ENCODE measurements at regions not wholly inside any gene's neighbourhood (a gene's known extent, or its start where the extent isn't known, plus 50 kb on each side); places are given as distances from the start of the nearest gene placed in this dataset.

DNA sequence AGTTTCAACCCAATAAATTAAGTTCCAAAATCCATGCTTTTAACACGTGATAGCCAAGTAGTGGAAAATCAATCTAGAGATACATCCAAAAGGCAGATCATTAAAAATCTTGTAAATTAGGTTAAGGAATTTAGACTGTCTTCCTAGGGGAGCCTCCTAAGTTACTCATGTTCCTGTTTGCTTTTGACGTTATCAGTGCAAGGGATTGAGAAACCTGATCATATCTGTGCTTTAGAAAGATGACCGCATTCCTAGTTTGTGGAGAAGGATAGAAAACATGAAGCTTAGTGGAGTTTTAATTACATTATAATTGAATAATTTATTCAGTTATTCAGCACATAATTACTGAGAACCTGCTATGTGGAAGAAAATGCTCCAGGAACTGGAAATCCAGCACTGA lies 251.0 kb upstream of the ARGLU1 start:
- TF ChIP-seq, protein P1, sequence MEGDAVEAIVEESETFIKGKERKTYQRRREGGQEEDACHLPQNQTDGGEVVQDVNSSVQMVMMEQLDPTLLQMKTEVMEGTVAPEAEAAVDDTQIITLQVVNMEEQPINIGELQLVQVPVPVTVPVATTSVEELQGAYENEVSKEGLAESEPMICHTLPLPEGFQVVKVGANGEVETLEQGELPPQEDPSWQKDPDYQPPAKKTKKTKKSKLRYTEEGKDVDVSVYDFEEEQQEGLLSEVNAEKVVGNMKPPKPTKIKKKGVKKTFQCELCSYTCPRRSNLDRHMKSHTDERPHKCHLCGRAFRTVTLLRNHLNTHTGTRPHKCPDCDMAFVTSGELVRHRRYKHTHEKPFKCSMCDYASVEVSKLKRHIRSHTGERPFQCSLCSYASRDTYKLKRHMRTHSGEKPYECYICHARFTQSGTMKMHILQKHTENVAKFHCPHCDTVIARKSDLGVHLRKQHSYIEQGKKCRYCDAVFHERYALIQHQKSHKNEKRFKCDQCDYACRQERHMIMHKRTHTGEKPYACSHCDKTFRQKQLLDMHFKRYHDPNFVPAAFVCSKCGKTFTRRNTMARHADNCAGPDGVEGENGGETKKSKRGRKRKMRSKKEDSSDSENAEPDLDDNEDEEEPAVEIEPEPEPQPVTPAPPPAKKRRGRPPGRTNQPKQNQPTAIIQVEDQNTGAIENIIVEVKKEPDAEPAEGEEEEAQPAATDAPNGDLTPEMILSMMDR (IDR thresholded peaks at IDR 0.05), result no peak

GRCh38 chr13:106815545-106815944 lies 247.6 kb upstream of the ARGLU1 start:
- H3K36me3 ChIP-seq, result no peaks in the 10 kb centered on the region
- no peaks in the 10 kb centered on the region for H3K9me3 ChIP-seq
- DNase-seq (ENCODE audit: low spot score) (no peak), ATAC-seq (ENCODE audit: insufficient number of reproducible peaks, low FRiP score, low read depth) (no peak)
- no peaks in the 10 kb centered on the region for H3K27me3 ChIP-seq (replicated peaks; ENCODE audit: insufficient read depth)
- TF ChIP-seq, protein P1 (IDR thresholded peaks at IDR 0.05), result no peak
- no peaks in the 10 kb centered on the region for H3K4me1 ChIP-seq (ENCODE audit: control insufficient read depth in 1 of 2, low read depth in 2 of 2)
- H3K27ac ChIP-seq, result no peak overlapping the region
- H3K4me3 ChIP-seq, result no peak overlapping the region

More for the DNA sequence above, 251.0 kb upstream of the ARGLU1 start:
- H3K4me3 ChIP-seq, result no peak overlapping the region
- H3K27me3 ChIP-seq (replicated peaks; ENCODE audit: insufficient read depth), result no peaks in the 10 kb centered on the region
- no peaks in the 10 kb centered on the region for H3K4me1 ChIP-seq (ENCODE audit: control insufficient read depth in 1 of 2, low read depth in 2 of 2)
- H3K27ac ChIP-seq, result no peak overlapping the region
- ATAC-seq (ENCODE audit: insufficient number of reproducible peaks, low FRiP score, low read depth) (no peak), DNase-seq (ENCODE audit: low spot score) (no peak)
- H3K36me3 ChIP-seq, result no peaks in the 10 kb centered on the region
- no peaks in the 10 kb centered on the region for H3K9me3 ChIP-seq

DNA sequence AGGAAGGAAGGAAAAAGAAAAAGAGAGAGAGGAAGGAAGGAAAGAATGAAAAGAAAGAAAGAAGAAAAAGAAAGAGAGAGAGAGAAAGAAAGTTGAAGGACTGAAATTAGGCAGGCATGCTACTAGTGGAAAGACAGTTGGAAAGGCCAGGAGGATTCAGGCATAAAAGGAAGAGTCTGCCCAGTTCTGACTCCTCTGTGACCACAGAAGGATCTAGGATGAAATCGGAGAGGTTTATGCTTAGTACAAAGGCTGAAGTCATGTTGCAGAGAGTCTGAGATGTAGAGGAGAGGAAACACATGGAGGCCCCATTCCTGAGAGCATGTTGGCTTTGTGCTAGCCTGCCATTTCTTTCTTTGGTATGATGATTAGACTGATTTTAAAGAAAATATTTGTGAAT lies 246.5 kb upstream of the ARGLU1 start:
- no peak overlapping the region for H3K27ac ChIP-seq
- H3K36me3 ChIP-seq, result no peaks in the 10 kb centered on the region
- H3K4me1 ChIP-seq (ENCODE audit: control insufficient read depth in 1 of 2, low read depth in 2 of 2), result no peaks in the 10 kb centered on the region
- TF ChIP-seq, protein P1 (IDR thresholded peaks at IDR 0.05), result no peak
- H3K27me3 ChIP-seq (replicated peaks; ENCODE audit: insufficient read depth), result no peaks in the 10 kb centered on the region
- DNase-seq (ENCODE audit: low spot score) (no peak), ATAC-seq (ENCODE audit: insufficient number of reproducible peaks, low FRiP score, low read depth) (no peak)
- H3K9me3 ChIP-seq, result no peaks in the 10 kb centered on the region
- H3K4me3 ChIP-seq, result no peak overlapping the region

GRCh38 chr13:106810069-106810468 lies 242.1 kb upstream of the ARGLU1 start:
- no peaks in the 10 kb centered on the region for H3K9me3 ChIP-seq
- TF ChIP-seq, protein P1 (IDR thresholded peaks at IDR 0.05), result no peak
- H3K27ac ChIP-seq, result no peak overlapping the region
- ATAC-seq (ENCODE audit: insufficient number of reproducible peaks, low FRiP score, low read depth), result no peak
- H3K36me3 ChIP-seq, result no peaks in the 10 kb centered on the region
- no peaks in the 10 kb centered on the region for H3K27me3 ChIP-seq (replicated peaks; ENCODE audit: insufficient read depth)
- no peak overlapping the region for H3K4me3 ChIP-seq
- H3K4me1 ChIP-seq (ENCODE audit: control insufficient read depth in 1 of 2, low read depth in 2 of 2), result no peaks in the 10 kb centered on the region
- DNase-seq (ENCODE audit: low spot score), result no peak

DNA sequence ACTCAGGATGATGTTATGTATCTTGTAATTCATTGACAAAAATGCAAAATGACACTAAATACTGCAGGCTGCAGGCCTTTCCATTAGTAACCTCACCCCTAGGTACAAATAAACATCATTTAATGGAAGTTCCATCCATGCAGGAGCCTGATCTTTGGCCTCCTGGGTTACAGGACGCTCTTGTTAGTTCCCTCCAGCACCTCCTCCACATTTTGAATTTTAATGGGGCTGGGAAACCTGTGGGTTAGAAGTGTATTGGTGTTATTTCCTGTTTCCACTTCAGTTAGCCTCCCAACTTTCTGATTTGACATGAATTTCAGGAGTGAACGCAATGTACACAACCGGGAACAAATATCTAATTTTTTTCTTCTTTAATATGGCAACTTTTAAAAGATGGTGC lies 237.1 kb upstream of the ARGLU1 start:
- no peaks in the 10 kb centered on the region for H3K36me3 ChIP-seq
- H3K9me3 ChIP-seq, result no peaks in the 10 kb centered on the region
- H3K4me1 ChIP-seq (ENCODE audit: control insufficient read depth in 1 of 2, low read depth in 2 of 2), result no peaks in the 10 kb centered on the region
- ATAC-seq (ENCODE audit: insufficient number of reproducible peaks, low FRiP score, low read depth) (no peak), DNase-seq (ENCODE audit: low spot score) (no peak)
- H3K27me3 ChIP-seq (replicated peaks; ENCODE audit: insufficient read depth), result no peaks in the 10 kb centered on the region
- H3K27ac ChIP-seq, result no peak overlapping the region
- TF ChIP-seq, protein P1 (IDR thresholded peaks at IDR 0.05), result no peak
- H3K4me3 ChIP-seq, result no peak overlapping the region
